NCI-H524 treated with DMSO at 0.1 percent for 48 hours (cell line): ENCODE measurements at regions not wholly inside any gene's neighbourhood (a gene's known extent, or its start where the extent isn't known, plus 50 kb on each side); places are given as distances from the start of the nearest gene placed in this dataset.
"Not testable (repeated sequence)": the region's sequence is repeated elsewhere in the genome, so short reads cannot be mapped to it uniquely, and the experiment has no call there.

Source experiments
- DNase-seq: peaks from one replicate; lab custom pipeline; 2025; lab: John Stamatoyannopoulos, UW

DNA sequence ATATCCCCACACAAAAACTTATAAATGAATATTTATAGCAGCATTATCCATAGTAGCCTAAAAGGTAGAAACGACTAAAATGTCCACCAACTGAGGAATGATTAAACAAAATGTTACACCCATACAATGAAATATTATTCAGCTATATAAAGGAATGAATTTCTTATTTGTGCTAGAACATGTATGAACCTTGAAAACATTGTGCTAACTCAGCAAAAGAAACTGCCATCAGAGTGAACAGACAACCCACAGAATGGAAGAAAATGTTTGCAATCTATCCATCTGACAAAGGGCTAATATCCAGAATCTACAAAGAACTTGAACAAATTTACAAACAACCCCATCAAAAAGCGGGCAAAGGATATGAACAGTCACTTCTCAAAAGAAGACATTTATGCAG, 155.3 kb upstream of the DIAPH2 start:
- not testable (repeated sequence) for DNase-seq

DNA sequence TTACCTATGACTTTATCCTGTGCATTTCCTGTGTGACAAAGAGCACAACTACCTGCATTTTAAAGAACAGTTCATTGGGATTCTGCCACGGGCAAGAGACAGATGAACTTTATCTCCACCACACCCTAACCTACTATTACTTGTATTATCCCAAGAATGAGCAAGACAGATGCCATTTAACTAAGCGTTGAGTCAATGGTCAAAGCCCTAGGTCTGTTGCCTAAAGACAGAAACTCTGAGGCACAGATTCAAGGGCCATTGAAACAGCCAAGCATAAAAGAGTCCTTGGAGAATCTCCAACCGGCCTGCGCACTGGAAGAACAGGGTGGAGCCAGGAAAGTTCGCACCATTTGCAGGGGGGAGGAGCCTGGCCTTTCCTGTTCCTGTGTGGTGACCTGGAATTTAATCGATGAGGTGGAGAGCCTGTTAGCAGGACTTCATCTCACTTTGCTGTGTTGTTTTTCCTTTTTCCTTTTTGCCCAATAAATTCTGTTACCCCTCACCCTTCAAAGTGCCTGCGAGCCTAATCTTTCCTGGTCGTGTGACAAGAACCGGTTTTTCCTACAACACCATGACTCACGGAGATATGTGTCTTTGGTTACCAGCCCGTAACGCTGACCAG, 146.4 kb upstream of the DIAPH2 start:
- peak; percentile 36 for DNase-seq

DNA sequence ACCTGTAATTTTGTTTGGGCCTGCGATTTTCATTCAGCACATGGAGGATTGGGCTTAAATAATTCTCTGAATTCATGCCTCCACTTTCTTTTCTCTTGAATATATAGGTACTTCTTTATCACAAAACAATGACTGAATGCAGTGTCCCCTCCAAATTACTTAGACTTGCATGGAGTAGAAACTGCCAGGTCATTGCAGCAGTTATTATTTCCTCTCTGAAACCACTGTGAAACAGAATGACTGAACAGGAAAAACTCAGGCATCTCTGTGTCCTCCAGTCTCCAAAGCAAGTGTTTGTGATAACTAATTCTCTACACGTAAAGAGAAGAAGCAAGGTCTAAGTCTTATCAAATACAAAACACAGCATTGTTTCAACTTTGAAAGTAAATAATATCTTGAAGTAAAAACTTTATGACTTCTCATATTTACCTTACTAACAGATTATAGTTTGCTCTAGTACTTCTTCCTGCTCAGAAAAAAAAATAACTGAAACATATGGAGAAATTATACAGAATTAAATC, 144.5 kb upstream of the DIAPH2 start:
- DNase-seq = no peak

DNA sequence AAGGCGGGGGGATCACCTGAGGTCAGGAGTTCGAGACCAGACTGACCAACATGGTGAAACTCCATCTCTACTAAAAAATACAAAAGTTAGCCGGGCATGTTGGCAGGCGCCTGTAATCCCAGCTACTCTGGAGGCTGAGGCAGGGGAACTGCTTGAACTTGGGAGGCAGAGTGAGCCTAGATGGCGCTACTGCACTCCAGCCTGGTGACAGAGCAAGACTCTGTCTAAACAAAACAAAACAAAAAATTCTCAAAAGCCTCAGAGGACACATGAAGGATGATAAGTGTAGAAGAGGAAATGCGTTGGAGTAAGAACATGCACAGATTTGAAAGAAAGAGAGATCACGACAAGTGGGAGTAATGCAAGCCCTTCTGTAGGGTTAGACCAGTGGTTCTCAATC, 138.4 kb upstream of the DIAPH2 start:
- DNase-seq = not testable (repeated sequence)

DNA sequence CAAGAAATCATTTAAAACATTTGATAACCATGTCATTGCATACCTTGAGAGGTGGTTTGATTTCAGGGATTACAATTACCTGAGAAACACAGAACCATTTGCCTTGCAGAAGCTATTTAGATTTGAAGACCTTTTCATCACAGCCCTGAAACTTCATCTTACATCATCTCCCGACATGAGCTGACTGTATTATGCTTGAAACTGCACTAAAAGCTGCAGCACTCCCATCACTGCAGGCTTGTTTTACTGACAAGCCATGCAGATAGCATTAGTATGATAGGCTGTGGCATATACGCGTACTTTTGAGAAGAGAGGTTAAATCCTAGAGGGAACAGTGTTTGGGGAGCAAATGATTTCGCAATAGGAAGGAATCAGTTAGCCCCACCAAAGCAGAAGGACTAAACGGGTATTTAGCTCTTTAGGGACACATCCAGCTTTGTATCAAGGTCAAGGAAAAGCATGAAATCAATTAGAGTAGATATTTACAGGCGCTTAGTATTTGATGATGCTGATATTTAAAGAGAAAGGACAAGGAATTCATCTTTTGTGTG, 133.2 kb upstream of the DIAPH2 start:
- DNase-seq = peak; percentile 77

DNA sequence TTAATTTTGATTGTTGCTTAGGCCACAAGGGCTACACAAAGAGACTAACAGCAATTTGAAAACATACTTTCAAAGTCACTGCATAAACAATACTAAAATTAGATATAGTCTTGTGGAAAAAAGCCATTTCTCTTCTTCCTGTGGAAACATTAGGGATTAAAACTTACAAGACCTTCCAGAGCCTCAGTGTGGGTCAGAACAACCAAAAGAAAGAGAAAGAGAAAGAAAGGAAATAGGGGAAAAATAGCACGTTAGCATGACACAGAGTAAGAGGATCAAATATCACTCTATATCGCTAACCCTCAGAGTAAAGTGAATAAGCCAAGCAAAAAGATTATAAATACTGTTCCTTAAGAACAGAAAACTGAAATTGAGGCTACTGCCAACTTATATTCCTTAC, 127.8 kb upstream of the DIAPH2 start:
- DNase-seq = no peak

DNA sequence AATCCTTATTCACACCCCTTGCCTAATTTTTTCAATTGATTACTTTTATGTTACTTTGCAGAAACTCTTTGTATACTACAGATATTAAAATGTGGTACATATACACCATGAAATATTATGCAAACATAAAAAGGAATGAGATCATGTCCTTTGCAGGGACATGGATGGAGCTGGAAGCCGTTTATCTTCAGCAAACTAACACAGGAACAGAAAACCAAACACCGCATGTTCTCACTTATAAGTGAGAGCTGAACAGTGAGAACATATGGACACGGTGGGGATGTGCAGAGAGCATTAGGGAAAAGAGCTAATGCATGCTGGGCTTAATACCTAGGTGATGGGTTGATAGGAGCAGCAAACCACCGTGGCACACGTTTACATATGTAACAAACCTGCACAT, 123.5 kb upstream of the DIAPH2 start:
- DNase-seq = peak; percentile 1

DNA sequence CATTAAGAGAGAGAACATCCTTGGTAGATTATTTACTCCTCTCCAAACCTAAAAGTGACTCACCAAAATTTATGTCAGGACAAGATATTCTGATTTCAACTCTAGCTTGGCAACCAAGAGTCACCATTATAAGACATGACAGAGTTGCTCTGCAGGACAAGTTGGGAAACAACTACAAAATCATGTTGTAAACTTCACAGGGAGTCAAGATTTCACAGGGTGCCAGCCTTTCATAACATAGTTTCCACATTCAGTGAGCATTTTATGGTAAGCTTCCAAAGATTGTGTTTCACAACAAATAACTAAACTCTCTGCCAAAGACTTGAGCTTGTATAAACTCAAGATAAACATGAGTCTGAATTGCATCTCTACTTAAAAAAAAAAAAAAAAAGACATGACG, 121.0 kb upstream of the DIAPH2 start:
- no peak for DNase-seq

DNA sequence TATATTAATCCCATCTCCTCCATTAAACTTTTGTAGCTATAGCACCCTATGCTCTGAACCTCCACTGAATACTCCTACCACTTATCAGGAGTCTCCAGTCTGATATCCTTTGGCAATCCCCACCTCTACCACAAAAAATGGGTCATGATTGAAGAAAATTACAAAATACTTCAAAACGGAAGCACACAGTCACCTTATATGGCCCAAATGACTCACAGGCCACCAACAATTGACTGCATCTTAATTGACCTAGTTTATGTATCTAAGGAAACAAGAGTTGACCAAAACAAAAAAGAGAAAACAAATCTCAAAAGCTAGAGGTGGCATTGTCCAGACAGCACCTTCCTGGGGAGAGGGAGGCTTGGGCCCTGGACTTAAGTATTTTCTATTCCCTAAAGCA, 120.0 kb upstream of the DIAPH2 start:
- DNase-seq = no peak

DNA sequence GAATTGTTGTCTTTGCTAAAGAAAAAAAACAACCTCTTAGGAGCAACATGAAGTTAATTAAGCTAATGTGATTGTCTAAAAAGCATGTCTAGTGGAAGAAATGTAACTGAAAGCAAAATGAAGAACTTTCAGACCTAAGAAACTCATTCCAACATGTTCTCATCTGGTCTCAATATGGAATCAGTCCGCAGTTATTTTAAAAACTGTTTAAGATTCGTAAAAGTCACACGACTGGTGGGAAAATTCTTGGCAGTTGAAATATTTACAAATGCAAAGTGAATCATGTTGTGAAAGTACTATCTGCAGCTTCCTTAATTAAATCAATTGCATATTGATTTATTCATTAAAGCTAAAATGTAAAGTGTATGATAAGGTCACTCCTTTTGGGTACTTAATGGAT, 117.8 kb upstream of the DIAPH2 start:
- no peak for DNase-seq

DNA sequence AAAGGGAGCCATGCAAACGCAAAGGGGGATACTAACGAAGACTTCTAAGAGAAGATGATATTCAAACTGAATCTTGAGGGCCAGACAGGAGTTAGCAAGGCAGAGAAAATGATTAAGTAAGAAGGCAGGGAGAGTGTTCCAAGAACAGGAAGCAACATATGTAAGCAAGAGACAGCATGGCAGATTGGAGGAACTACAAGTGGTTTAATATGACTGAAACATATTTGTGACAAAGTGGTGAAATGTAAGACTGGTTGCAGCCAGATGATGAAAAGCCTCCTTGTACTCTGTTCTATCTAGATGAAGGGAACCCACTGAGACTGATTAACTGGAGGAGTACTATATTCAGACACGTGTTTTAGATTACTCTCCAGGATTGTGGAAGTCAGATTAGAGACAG, 116.6 kb upstream of the DIAPH2 start:
- DNase-seq = peak; percentile 1

DNA sequence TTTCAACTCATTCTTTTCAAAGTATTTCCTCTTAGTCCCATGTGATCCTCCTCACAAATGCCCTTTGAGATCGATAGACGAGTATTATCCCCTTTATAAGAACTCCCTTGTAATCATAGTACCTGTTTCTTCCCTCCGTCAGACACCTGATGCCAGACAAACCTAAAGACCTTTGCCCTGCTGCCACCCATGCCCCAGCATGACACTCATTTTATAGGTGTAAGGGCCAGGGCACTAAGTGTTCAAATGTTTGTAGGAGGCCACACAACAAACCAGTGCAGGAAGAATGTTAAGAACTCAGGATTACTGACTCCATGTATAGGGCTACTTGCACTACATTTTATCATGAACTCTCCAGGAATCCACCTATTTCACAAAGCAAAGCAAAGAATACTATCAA, 115.6 kb upstream of the DIAPH2 start:
- DNase-seq = no peak

DNA sequence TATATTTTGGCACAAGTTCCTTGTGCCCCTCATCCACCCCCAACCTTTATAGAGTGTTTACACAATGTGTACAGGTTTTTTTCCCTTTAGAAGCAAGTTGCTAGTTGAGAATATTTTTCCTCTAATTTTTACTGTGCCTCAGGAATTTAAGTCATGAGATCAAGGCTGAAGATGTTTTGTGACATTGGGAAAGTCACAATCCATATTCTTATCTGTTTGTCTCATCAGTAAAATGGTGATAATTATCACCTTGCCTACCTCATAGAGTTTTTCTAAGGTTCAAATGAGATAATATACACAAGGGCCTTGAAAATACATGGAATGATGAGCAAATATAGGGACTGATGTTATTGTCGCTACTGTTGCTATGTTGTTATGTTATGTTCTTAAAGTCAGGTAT, 109.6 kb upstream of the DIAPH2 start:
- no peak for DNase-seq

DNA sequence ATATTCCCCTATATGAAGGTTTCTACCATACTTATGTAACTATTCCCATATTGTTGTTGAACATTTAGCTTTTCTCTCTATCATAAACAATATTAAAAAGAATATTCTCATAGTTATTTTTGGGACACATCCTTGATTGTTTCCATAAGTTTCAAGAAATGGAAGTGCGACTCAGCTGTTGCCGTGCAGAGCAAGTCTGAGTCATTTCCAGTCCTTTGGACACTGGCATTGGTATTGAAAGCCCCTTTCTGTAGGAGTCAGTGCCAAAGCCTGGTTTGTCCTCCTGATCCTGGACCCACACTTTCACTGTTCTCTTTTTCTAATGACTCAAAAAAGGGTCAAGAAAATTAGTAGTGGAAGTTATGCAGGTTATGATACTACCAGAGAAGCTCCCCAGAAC, 108.3 kb upstream of the DIAPH2 start:
- DNase-seq = no peak

DNA sequence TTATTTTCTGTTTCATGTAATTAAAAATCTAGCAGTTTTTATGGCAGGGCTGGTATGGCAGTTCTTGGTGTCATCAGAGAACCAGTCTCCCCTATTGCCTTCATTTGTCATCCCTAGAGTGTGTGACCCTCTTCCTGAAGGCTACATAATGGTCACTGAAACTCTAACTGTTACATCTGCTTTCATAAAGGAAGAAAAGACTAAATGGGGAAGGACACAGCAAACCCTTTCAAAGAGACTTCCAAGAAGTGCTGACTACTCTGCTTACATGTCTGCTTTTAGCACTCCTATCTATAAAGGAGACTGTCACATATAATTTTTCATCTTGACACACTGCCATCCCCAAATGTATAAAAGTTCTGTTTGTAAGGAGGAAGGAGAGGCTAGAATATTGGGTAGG, 105.9 kb upstream of the DIAPH2 start:
- DNase-seq = no peak

DNA sequence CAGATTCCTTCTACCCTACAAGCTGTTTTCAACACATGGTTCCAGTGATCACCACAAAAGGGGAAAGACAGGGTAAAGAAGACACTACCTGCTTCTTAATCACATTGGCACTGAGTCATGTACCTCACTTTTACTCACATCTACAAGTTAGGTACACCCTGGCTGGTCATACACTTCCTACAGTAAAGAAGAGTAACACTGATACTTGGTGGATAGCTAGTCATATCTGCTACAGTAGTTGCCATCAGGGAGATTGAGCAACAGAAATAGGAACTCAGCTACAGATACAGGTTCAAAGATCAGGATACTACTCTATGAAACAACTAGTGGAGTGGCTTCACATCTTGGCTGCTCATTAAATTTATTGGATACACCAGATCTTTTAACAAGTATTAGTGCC, 105.4 kb upstream of the DIAPH2 start:
- DNase-seq = no peak

DNA sequence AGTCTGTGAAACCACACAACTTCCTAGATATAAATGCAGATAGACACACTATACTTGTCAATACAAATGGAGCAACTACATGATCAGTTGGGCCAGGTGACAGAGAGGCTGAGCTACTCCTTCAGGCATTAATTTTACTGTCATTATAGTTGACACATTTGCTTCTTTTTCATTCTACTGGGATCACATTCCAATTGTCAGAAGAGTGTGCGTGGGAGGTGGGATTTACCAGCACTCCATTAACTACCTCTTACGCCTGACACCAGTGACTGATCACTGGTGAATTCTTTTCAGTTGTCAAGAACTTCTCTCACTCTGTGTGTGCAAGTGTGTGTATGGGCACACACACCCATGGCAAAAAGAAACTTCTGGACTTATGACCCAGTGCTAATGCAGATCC, 94.2 kb upstream of the DIAPH2 start:
- no peak for DNase-seq

DNA sequence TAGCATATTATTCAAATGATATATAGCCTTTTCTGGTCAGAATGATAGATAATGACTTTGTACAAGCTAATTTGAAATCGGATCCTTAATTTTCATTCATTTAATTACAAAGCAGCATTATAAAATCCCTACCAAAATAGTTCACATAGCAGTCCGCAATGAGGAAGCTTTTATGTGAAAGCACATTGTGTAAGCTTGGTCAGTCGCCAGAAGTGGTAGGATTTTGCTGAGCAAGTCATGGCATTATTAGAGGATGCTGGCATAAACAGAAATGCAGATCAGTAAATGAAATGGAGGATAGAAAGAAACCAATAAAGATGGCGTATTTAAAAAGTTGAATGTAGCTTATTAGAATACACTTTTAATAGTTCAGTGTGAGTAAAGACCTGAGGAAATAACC, 93.2 kb upstream of the DIAPH2 start:
- no peak for DNase-seq

DNA sequence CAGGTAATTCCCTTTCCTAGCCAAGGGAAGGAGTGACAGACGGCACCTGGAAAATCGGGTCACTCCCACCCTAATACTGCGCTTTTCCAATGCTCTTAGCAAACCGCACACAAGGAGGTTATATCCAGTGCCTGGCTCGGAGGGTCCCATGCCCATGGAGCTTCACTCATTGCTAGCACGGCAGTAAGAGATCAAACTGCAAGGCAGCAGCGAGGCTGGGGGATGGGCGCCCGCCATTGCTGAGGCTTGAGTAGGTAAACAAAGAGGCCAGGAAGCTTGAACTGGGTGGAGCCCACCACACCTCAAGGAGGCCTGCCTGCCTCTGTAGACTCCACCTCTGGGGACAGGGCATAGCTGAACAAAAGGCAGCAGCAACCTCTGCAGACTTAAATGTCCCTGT, 86.8 kb upstream of the DIAPH2 start:
- DNase-seq = not testable (repeated sequence)

DNA sequence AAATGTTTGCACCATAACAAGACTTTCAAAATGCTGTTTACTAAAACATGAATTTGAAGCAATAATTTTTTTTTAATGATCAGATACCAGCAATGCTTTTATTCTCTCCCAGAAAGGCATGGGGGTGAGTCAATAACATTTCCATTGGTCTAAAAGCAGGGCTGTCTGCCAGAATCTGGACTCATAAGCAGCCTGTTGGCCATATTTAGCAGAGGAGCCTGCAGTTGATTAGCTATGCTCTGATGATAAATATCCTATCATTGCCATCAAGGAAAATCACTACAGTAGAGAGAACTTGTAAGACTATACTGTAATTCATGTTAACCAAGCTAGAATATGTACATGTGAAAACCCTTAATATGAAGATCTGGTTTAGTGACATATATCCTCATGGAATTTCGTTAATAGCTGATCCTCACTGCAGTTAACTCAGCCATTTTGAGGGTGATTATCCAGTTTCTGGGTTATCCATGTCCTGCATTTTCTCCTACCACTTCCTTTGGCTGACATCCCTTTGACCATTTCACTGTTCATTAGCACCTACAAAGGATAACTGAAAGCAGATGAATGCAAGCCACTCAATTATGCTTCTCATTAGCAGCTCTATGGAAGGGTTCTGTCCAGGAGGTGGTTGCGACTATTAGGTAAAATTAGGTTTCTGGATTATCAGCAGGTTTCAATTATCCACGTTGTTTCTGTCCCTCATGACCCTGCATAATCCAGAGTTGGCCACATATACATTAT, 72.9 kb upstream of the DIAPH2 start:
- no peak for DNase-seq

DNA sequence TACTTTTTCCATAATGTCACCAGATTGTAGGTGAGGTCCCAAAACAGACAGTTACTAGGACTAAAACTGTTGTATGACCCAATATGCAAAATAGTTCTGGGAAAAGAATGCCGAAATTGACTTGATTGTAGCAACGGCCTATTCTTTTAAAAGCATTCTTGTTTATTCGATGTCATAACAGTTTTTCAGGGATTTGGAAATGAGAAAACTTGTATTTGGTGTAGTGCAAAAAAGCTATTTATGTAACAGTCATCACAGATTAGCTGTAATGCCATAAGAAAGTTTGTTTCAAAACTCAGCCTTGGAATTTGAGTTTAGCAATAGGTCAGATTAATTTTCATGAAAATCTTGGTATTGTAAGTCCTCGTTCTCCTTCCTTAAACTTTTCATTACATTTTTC, 69.2 kb upstream of the DIAPH2 start:
- DNase-seq = no peak

DNA sequence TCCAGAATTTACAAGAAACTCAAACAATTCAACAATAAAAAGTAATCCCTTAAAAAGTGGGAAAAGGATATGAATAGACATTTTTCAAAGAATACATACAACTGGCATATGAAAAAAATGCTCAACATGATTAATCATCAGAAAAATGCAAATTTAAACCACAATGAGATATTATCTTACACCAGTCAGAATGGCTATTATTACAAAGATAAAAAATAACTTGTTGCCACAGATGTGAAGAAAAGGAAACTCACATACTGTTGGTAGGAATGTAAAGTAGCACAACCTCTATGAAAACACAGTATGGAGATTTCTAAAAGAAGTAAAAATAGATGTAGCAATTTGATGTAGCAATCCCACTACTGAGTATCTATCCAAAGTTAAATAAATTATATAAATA, 65.1 kb upstream of the DIAPH2 start:
- DNase-seq = no peak

DNA sequence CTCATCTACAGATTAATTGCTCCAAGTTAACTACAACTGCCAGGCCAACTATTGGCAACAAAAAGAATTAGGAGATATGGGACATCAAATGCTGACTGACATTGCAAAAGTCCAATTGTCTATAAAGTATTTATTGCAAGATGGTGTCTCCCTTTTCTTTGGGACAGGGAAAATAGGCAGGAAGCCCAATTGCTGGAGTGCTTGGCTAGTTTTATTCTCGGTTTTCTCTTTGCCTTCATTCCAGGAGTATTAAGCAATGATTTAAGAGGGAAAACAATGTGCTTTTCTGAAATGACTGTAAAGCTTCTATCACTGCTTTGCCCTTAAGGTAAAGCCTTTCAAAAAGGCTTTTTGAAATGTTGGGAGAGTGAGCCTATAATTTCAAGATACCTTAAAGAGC, 62.8 kb upstream of the DIAPH2 start:
- no peak for DNase-seq
